HEK293 (cell line): ENCODE measurements at regions not wholly inside any gene's neighbourhood (a gene's known extent, or its start where the extent isn't known, plus 50 kb on each side); places are given as distances from the start of the nearest gene placed in this dataset.

Source experiments
- CTCF ChIA-PET: fragments of 350-600 bp; formaldehyde crosslinking; extraction: SDS; loops from one replicate; lab custom pipeline; 2021; ENCODE audit warnings: antibody characterized with exemption; lab: Yijun Ruan, JAX
- POLR2A ChIA-PET: fragments of 300-600 bp; formaldehyde crosslinking; extraction: SDS; loops from one replicate; lab custom pipeline; 2020; ENCODE audit warnings: antibody characterized with exemption, inconsistent platforms; lab: Yijun Ruan, JAX
- H3K27ac ChIP-seq: fragments of 200-500 bp; sonication (Bioruptor generic); 2 replicates; pipeline ENCODE4 v1.5.1; 2014; ENCODE audit warnings: low read depth, low read length, control low read depth, inconsistent platforms; ENCODE audit errors: extremely low read depth
- H3K36me3 ChIP-seq, 2 experiments: fragments of 200-500 bp in 1 of 2; sonication (Bioruptor generic) in 1 of 2; 1 replicate in 1 of 2; 2 replicates in 1 of 2; pipeline ENCODE4 v1.5.1; 2014 to 2017; ENCODE audit warnings: inconsistent platforms in 2 of 2, low read length in 2 of 2; ENCODE audit not compliant: control insufficient read depth in 2 of 2, insufficient read depth in 1 of 2
- H3K4me1 ChIP-seq: fragments of 200-500 bp; sonication (Bioruptor generic); 2 replicates; pipeline ENCODE4 v1.5.1; 2014; ENCODE audit warnings: mild to moderate bottlenecking, low read length, inconsistent platforms; ENCODE audit not compliant: control insufficient read depth, insufficient read depth
- H3K4me3 ChIP-seq: 2 replicates; pipeline ENCODE4 v1.5.1; 2011; ENCODE audit warnings: low read depth, mild to moderate bottlenecking, control low read depth, low read length, moderate library complexity
- H3K9me3 ChIP-seq: fragments of 200-500 bp; sonication (Bioruptor generic); 2 replicates; pipeline ENCODE4 v1.5.1; 2014; ENCODE audit warnings: low read depth, low read length, inconsistent platforms; ENCODE audit not compliant: control insufficient read depth, insufficient read depth
- BCL11B ChIP-seq: fragments of 450-650 bp; formaldehyde crosslinking; IDR thresholded peaks from 2 replicates; pipeline ENCODE4 v1.5.1; 2016; ENCODE audit warnings: low read depth, missing biosample characterization, missing genetic modification characterization
- INSM2 ChIP-seq: fragments of 450-650 bp; formaldehyde crosslinking; IDR thresholded peaks from 2 replicates; pipeline ENCODE4 v1.5.1; 2016; ENCODE audit warnings: missing biosample characterization, missing genetic modification characterization
- OSR2 ChIP-seq: fragments of 450-650 bp; formaldehyde crosslinking; IDR thresholded peaks from 2 replicates; pipeline ENCODE4 v1.5.1; 2016; ENCODE audit warnings: missing biosample characterization, missing genetic modification characterization
- PRDM4 ChIP-seq: fragments of 450-650 bp; formaldehyde crosslinking; IDR thresholded peaks from 2 replicates; pipeline ENCODE4 v1.5.1; 2017; ENCODE audit warnings: missing biosample characterization, missing genetic modification characterization
- SCRT1 ChIP-seq: fragments of 450-650 bp; formaldehyde crosslinking; IDR thresholded peaks from 2 replicates; pipeline ENCODE4 v1.5.1; 2016; ENCODE audit warnings: missing biosample characterization, missing genetic modification characterization, borderline replicate concordance
- ZBTB1 ChIP-seq: fragments of 450-650 bp; formaldehyde crosslinking; IDR thresholded peaks from 2 replicates; pipeline ENCODE4 v1.5.1; 2016; ENCODE audit warnings: missing biosample characterization, missing genetic modification characterization
- ZBTB11 ChIP-seq: fragments of 450-650 bp; formaldehyde crosslinking; conservative IDR thresholded peaks from 2 replicates; pipeline ENCODE4 v1.5.1; 2016; ENCODE audit warnings: low read depth, missing biosample characterization, missing genetic modification characterization
- ZFP3 ChIP-seq: fragments of 450-650 bp; formaldehyde crosslinking; IDR thresholded peaks from 2 replicates; pipeline ENCODE4 v1.5.1; 2016; ENCODE audit warnings: low read depth, missing biosample characterization, missing genetic modification characterization
- ZIC2 ChIP-seq: fragments of 450-650 bp; formaldehyde crosslinking; IDR thresholded peaks from 2 replicates; pipeline ENCODE4 v1.5.1; 2016; ENCODE audit warnings: missing biosample characterization, missing genetic modification characterization
- ZNF133 ChIP-seq: fragments of 450-650 bp; formaldehyde crosslinking; IDR thresholded peaks from 2 replicates; pipeline ENCODE4 v1.5.1; 2016; ENCODE audit warnings: missing biosample characterization, missing genetic modification characterization
- ZNF280C ChIP-seq: fragments of 450-650 bp; formaldehyde crosslinking; IDR thresholded peaks from 2 replicates; pipeline ENCODE4 v1.5.1; 2016; ENCODE audit warnings: missing biosample characterization, missing genetic modification characterization
- ZNF449 ChIP-seq: fragments of 450-650 bp; formaldehyde crosslinking; IDR thresholded peaks from 2 replicates; pipeline ENCODE4 v1.5.1; 2017; ENCODE audit warnings: missing biosample characterization, mild to moderate bottlenecking, missing genetic modification characterization, moderate library complexity
- ZNF558 ChIP-seq: fragments of 450-650 bp; formaldehyde crosslinking; IDR thresholded peaks from 2 replicates; pipeline ENCODE4 v1.5.1; 2016; ENCODE audit warnings: missing biosample characterization, missing genetic modification characterization
- ZNF623 ChIP-seq: fragments of 450-650 bp; formaldehyde crosslinking; IDR thresholded peaks from 2 replicates; pipeline ENCODE4 v1.5.1; 2016; ENCODE audit warnings: missing biosample characterization, missing genetic modification characterization
- ZNF704 ChIP-seq: fragments of 450-650 bp; formaldehyde crosslinking; IDR thresholded peaks from 2 replicates; pipeline ENCODE4 v1.5.1; 2016; ENCODE audit warnings: missing biosample characterization, missing genetic modification characterization
- ZNF747 ChIP-seq: fragments of 450-650 bp; formaldehyde crosslinking; IDR thresholded peaks from 2 replicates; pipeline ENCODE4 v1.5.1; 2016; ENCODE audit warnings: missing biosample characterization, missing genetic modification characterization
- ZNF777 ChIP-seq: fragments of 450-650 bp; formaldehyde crosslinking; IDR thresholded peaks from 2 replicates; pipeline ENCODE4 v1.5.1; 2017; ENCODE audit warnings: missing biosample characterization, missing genetic modification characterization, borderline replicate concordance
- ZSCAN5A ChIP-seq: fragments of 450-650 bp; formaldehyde crosslinking; IDR thresholded peaks from 2 replicates; pipeline ENCODE4 v1.5.1; 2016; ENCODE audit warnings: missing biosample characterization, missing genetic modification characterization

- no peak for TF ChIP-seq PRDM4 (tag by site-specific recombination)
- TF ChIP-seq ZNF623 (tag by site-specific recombination), result no peak
- no peak for TF ChIP-seq ZSCAN5A (tag by site-specific recombination)
- TF ChIP-seq SCRT1 (tag by site-specific recombination), result no peak
Observed at GRCh38 chr2:2674831-2675230, 343.8 kb upstream of the MYT1L start (continued).

GRCh38 chr2:2673406-2673805 lies 342.3 kb upstream of the MYT1L start:
- POLR2A ChIA-PET, result no interaction called here
- Histone ChIP-seq H3K4me3 (no peak overlapping the region), H3K27ac (no peak overlapping the region), H3K4me1 (no peaks in the 10 kb centered on the region), H3K9me3 (no peaks in the 10 kb centered on the region), H3K36me3 (no peaks in the 10 kb centered on the region)
- TF ChIP-seq ZNF280C, result no peak
- no peak for TF ChIP-seq ZIC2 (tag by site-specific recombination)
- no peak for TF ChIP-seq ZNF777
- no peak for TF ChIP-seq ZBTB1 (tag by site-specific recombination)
- TF ChIP-seq ZFP3, result no peak
- TF ChIP-seq BCL11B, result no peak
- TF ChIP-seq ZNF558 (tag by site-specific recombination), result no peak
- no peak for TF ChIP-seq ZNF133 (tag by site-specific recombination)
- no peak for TF ChIP-seq INSM2 (tag by site-specific recombination)
- no peak for TF ChIP-seq ZBTB11
- TF ChIP-seq OSR2 (tag by site-specific recombination), result no peak
- TF ChIP-seq ZNF747, result no peak
- no peak for TF ChIP-seq ZNF449 (tag by site-specific recombination)
- no peak for TF ChIP-seq ZNF704 (tag by site-specific recombination)
- CTCF ChIA-PET, result no interaction called here
